Retinal pigment epithelial cell (primary cell): ENCODE measurements at regions not wholly inside any gene's neighbourhood (a gene's known extent, or its start where the extent isn't known, plus 50 kb on each side); places are given as distances from the start of the nearest gene placed in this dataset.
"Not testable (repeated sequence)": the region's sequence is repeated elsewhere in the genome, so short reads cannot be mapped to it uniquely, and the experiment has no call there.

Experiments
- DNase-seq: peaks from one replicate; pipeline ENCODE4 v3.0.0-alpha.2; 2010; ENCODE audit warnings: low read depth
- H3K4me3 ChIP-seq: 2 replicates; pipeline ENCODE4 v1.5.1; 2011; ENCODE audit warnings: mild to moderate bottlenecking, low read length, control low read depth, moderate library complexity
- CTCF ChIP-seq: conservative IDR thresholded peaks from 2 replicates; pipeline ENCODE4 v1.5.1; 2011; ENCODE audit warnings: low read depth, low read length, control low read depth, inconsistent platforms

DNA sequence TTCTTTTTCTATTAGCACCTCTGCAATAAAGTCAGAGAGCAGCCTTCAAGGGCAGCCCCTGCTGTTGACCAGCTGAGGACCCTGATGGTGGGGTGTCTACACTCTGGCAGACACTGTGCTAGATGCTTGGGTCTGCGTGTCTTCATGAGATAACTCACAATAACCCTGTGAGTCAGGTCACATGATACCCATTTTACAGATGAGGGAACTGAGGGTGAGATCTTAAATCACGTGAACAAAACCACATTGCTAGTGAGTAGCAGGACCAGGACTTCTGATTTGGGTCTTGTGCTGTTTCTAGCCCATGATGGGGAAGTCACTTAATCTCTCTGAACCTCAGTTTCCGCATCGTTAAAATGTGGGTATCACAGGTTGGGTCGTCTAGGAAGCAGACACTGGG lies 118.5 kb upstream of the LIPC start:
- H3K4me3 ChIP-seq = no peak overlapping the region
- DNase-seq = no peak
- TF ChIP-seq CTCF = no peak

- DNase-seq = no peak
- H3K4me3 ChIP-seq = no peak overlapping the region
Measured at GRCh38 chr15:58313810-58314592, 117.8 kb upstream of the LIPC start.

GRCh38 chr15:58314593-58315216 lies 117.1 kb upstream of the LIPC start:
- no peak for DNase-seq

More at GRCh38 chr15:58313810-58314592, 117.8 kb upstream of the LIPC start:
- TF ChIP-seq CTCF = no peak

GRCh38 chr15:58318517-58318916 lies 113.3 kb upstream of the LIPC start:
- TF ChIP-seq CTCF = no peak
- no peak for DNase-seq
- H3K4me3 ChIP-seq = no peak overlapping the region

More at GRCh38 chr15:58314593-58315216, 117.1 kb upstream of the LIPC start:
- no peak for TF ChIP-seq CTCF
- H3K4me3 ChIP-seq = no peak overlapping the region

DNA sequence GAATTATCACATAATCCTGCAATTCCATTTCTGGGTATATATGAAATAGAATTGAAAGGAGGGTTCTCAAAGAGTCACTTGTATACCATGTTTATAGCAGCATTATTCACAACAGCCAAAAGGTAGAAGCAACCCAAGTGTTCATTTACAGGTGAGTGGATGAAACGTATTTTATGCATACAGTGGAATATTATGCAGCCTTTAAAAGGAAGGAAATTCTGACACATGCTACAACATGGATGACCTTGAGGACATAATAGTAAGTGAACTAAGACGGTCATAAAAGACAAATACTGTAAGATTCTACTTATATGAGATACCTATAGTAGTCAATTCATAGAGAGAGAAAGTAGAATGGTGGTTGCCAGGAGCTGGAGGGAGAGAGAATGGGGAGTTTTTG lies 110.8 kb upstream of the LIPC start:
- no peak overlapping the region for H3K4me3 ChIP-seq
- no peak for DNase-seq
- TF ChIP-seq CTCF = no peak

GRCh38 chr15:58322253-58322652 lies 109.5 kb upstream of the LIPC start:
- TF ChIP-seq CTCF = no peak

DNA sequence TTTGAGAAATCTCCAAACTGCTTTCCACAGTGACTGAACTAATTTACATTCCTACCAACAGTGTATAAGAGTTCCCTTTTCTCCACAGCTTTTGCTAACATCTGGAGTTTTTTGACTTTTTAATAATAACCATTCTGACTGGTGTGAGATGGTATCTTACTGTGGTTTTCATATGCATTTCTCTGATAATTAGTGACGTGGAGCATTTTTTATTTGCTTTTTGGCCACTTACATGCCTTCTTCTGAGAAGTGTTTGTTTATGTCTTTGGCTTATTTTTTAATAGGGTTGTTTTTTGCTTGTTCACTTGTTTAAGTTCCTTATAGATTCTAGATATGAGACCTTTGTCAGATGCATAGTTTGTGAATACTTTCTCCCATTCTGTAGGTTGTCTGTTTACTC lies 108.5 kb upstream of the LIPC start:
- not testable (repeated sequence) for DNase-seq, H3K4me3 ChIP-seq

More at GRCh38 chr15:58322253-58322652, 109.5 kb upstream of the LIPC start:
- DNase-seq = no peak
- H3K4me3 ChIP-seq = no peak overlapping the region
